SJCRH30 (cell line): ENCODE measurements at regions not wholly inside any gene's neighbourhood (a gene's known extent, or its start where the extent isn't known, plus 50 kb on each side); places are given as distances from the start of the nearest gene placed in this dataset.
A peak's percentile ranks its signal among the peaks of the same experiment; 100 is the strongest.

Source experiments
- DNase-seq, 2 experiments: peaks; one replicate each; pipeline ENCODE4 v3.0.0-alpha.2; 2015 to 2020
- H3K27ac ChIP-seq: fragments of 250-450 bp; sonication (Bioruptor Pico); 2 replicates; pipeline ENCODE4 v1.5.1; 2020; ENCODE audit warnings: mild to moderate bottlenecking, moderate library complexity
- H3K27me3 ChIP-seq: fragments of 250-450 bp; sonication (Bioruptor Pico); 2 replicates; pipeline ENCODE4 v1.5.1; 2020; ENCODE audit warnings: mild to moderate bottlenecking, moderate library complexity
- H3K36me3 ChIP-seq: fragments of 250-450 bp; sonication (Bioruptor Pico); 2 replicates; pipeline ENCODE4 v1.5.1; 2020; ENCODE audit warnings: mild to moderate bottlenecking, moderate library complexity
- H3K4me1 ChIP-seq: fragments of 250-450 bp; sonication (Bioruptor Pico); 2 replicates; pipeline ENCODE4 v1.5.1; 2020; ENCODE audit warnings: mild to moderate bottlenecking, moderate library complexity
- H3K4me3 ChIP-seq: fragments of 250-450 bp; sonication (Bioruptor Pico); 2 replicates; pipeline ENCODE4 v1.5.1; 2020; ENCODE audit warnings: mild to moderate bottlenecking, moderate library complexity
- H3K9me3 ChIP-seq: fragments of 250-450 bp; sonication (Bioruptor Pico); replicated peaks from 2 replicates; pipeline ENCODE4 v1.5.1; 2020; ENCODE audit warnings: mild to moderate bottlenecking, moderate library complexity

DNA sequence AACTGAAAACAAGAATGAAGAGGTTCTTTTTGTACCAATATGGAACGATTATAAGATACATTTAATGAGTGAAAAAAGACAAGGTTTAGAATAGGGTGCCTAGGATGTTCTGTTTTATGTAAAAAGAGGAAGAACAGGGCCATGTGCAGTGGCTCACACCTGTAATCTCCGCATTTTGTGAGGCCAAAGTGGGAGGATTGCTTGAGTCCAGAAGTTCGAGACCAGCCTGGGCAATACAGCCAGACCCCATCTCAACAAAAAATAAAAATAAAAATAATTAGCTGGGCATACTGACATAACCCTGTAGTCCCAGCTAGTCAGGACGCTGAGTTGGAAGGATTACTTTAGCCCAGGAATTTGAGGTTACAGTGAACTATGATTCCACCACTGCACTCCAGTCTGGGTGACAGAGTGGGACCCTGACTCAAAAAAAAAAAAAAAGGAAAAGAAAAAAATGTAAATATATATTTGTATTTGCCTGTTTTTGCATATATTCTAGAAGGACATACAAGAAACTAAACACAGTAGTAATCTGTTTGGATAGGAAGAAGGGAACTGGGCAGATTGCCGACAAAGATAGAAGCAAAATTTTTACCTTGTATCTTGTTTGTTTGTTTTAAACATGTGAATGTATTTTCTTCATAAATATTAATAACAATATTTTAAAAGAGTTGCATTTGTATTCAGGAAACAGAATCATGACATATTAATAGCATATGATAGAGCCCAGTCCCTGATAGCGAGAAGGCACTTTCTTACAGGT is 174.3 kb downstream of the SOX2 start:
- Histone ChIP-seq H3K36me3 (no peaks in the 10 kb centered on the region), H3K9me3 (no peaks in the 10 kb centered on the region), H3K4me1 (no peaks in the 10 kb centered on the region), H3K4me3 (no peak overlapping the region), H3K27me3 (no peaks in the 10 kb centered on the region), H3K27ac (no peak overlapping the region)
- DNase-seq = no peak

DNA sequence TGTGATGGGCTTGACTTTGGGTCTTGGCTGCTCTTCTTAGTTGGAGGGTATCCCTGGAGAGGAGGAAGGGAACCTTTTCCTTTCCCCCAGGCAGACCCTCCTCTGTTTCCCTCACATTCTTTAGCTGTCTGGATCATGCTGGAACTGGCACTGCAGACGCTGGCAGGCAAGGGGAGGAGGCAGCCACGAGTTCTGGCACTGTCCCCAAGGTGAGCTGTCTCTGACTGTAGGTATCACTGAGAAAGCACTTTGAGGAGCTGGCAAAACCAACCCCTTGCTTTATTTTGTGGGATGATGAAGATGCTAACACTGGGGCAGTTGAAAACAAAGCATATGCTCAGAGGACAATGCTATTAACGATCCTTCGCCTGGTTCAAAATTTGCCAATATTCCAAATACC is 175.0 kb downstream of the SOX2 start:
- DNase-seq = no peak
- no peaks in the 10 kb centered on the region for H3K27me3 ChIP-seq
- no peaks in the 10 kb centered on the region for H3K36me3 ChIP-seq
- H3K27ac ChIP-seq = no peak overlapping the region
- no peaks in the 10 kb centered on the region for H3K4me1 ChIP-seq
- H3K4me3 ChIP-seq = no peak overlapping the region
- H3K9me3 ChIP-seq = no peaks in the 10 kb centered on the region

DNA sequence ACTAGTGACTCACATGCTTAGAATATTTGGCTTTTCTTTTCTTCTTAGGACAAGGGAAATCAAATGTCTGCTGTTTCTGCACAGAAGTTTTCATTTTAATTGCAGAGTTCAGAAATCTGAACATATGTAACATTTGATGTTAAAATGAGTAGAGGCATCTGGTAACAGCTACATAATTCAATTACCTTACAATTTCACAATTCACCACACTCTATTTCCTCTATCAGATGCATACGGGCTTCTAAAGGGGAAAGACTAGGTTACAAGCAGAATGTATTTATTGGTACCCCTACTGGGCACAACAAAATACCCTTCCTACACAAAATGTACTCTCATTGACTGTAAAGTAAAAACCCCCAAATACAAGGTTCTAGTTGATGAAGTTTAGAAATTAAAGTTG is 176.0 kb downstream of the SOX2 start:
- Histone ChIP-seq H3K4me3 (no peak overlapping the region), H3K9me3 (no peaks in the 10 kb centered on the region), H3K27me3 (no peaks in the 10 kb centered on the region), H3K4me1 (no peaks in the 10 kb centered on the region), H3K27ac (no peak overlapping the region), H3K36me3 (no peaks in the 10 kb centered on the region)
- no peak for DNase-seq

DNA sequence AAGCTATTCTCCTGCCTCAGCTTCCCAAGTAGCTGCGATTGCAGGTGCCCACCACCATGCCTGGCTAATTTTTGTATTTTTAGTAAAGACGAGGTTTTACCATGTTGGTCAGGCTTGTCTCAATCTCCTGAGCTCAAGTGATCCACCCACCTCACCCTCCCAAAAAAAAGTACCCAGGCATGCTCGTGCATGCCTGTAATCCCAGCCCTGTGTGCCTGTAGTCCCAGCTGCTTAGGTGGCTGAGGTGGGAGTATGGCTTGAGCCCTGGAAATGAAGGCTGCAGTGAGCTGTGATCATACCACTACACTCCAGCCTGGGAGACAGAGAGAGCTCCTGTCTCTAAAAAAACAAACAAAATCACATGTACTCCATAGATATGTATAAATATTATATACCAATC is 176.5 kb downstream of the SOX2 start:
- Histone ChIP-seq H3K36me3 (no peaks in the 10 kb centered on the region), H3K27me3 (no peaks in the 10 kb centered on the region), H3K4me3 (no peak overlapping the region), H3K4me1 (no peaks in the 10 kb centered on the region), H3K27ac (no peak overlapping the region), H3K9me3 (no peaks in the 10 kb centered on the region)
- DNase-seq = no peak

DNA sequence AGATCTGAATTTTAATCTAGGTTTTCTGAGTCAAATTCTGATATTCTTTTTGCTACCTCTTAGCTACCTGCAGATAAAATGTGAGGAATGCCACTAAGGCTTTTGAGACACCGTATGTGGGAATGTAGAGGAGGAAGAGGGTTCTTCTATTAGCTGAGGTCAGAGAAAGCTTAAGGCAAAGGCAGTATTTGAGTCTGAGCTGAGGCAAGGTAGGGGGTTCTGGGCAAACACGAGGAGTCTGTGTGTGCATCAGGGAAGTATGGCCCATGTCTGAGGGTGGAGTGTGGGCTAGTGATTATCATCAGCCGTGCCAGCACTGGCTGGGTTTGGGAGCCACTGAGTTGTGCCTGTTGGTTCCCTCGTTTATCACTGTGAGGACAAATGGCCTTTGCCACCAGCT is 181.1 kb downstream of the SOX2 start:
- H3K4me3 ChIP-seq = no peak overlapping the region
- H3K36me3 ChIP-seq = no peaks in the 10 kb centered on the region
- no peaks in the 10 kb centered on the region for H3K9me3 ChIP-seq
- DNase-seq = no peak
- no peak overlapping the region for H3K27ac ChIP-seq
- no peaks in the 10 kb centered on the region for H3K4me1 ChIP-seq
- H3K27me3 ChIP-seq = no peaks in the 10 kb centered on the region

DNA sequence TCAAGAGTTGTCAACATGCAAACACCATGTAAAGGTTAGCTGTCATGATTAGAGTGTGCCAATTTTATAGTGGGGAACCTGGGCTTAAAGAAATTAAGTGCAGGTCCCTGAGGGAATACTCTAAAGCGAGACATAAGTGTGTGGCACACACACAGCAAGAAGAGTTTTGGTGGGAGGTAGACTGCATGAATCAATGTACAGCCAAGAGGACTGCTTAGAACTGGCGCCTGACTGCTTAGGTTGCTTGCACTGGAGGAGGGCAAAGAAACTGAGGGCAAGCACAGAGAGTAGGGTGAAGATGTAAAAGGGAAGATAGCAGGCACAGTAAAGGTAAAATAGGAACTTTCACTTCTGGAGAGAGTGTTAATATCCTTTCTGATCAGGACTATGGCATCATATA is 184.9 kb downstream of the SOX2 start:
- Histone ChIP-seq H3K36me3 (no peaks in the 10 kb centered on the region), H3K4me1 (no peaks in the 10 kb centered on the region), H3K27me3 (no peaks in the 10 kb centered on the region), H3K4me3 (no peak overlapping the region), H3K9me3 (no peaks in the 10 kb centered on the region), H3K27ac (no peak overlapping the region)
- no peak for DNase-seq

DNA sequence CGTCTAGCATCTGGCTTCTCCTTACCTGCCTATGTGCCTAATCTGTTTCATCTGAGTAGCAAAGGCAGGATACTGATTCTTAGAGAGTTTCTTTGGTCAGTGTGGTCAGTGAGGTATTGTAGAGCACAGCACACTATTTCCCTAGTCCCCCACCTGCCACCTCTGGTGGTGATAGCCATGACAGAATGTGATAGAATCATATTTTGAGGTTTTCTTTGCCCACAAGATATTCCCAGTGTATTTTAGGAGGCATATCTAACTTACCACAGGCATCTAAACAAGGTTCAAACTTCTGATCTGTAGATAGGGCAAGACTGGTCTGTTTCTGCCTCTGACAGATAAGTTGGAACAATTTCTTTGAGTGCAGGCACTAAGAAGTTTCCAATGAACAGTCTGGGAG is 188.0 kb downstream of the SOX2 start:
- Histone ChIP-seq H3K4me3 (no peak overlapping the region), H3K4me1 (no peaks in the 10 kb centered on the region), H3K9me3 (no peaks in the 10 kb centered on the region), H3K27me3 (no peaks in the 10 kb centered on the region), H3K27ac (no peak overlapping the region), H3K36me3 (no peaks in the 10 kb centered on the region)
- peak; percentile 14 to 28 for DNase-seq

DNA sequence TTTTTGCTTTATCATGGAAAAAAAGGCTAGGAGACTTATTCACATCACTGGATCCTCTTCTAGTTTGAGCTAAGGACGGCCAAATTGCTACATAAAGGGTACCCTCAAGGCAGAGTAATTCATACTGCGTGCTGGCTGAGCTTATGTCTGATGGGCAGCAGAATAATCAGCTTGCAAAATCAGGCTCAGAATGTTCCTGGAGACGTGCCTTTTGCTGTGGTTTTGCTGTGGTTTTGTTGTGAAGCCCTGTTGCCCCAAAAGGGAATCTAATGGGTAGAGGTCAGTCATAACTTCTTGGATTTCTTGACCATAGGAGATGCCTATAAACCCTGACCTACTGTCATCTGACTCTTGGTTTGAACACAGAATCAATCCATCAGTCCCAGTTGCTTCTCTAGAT is 189.9 kb downstream of the SOX2 start:
- Histone ChIP-seq H3K9me3 (no peaks in the 10 kb centered on the region), H3K36me3 (no peaks in the 10 kb centered on the region), H3K4me3 (no peak overlapping the region), H3K4me1 (no peaks in the 10 kb centered on the region), H3K27ac (no peak overlapping the region), H3K27me3 (no peaks in the 10 kb centered on the region)
- DNase-seq = no peak

DNA sequence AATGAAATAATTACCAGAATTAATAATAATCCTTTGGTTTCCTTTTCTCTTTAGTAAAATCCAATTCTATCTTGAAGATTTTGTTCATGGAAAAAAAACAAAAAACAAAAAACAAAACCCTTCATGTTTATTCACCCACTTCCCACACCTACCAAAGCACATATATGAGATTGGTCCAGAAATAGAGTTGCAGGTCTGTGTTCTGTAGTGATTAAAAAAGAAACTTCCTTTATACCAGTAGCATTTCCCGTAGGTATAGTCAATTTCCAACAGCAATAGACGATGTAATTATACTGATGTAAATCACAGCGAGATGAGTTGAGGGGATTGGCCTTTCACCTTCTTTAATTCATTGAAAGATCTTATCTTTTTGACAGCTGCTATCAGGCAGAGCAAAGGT is 194.6 kb downstream of the SOX2 start:
- H3K27ac ChIP-seq = no peak overlapping the region

DNA sequence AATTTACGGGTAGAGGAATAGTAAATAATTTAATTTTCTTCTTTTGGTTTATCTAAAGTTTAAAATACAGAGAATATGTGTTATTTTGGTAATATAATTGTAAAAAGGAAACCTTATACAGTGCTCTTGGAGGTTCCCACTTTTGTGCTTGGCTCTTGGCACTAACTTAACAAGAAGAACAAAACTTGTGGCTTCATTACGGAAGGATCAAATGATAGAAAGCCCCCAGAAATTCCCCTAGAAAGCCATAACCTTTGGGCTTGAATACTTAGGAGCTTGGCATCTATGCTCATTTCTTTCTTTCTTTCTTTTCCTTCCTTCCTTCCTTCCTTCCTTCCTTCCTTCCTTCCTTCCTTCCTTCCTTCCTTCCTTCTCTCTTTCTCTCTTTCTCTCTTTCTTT is 197.5 kb downstream of the SOX2 start:
- Histone ChIP-seq H3K27ac (no peak overlapping the region), H3K36me3 (no peaks in the 10 kb centered on the region)

More for the DNA sequence above, 194.6 kb downstream of the SOX2 start:
- no peak overlapping the region for H3K4me3 ChIP-seq
- no peaks in the 10 kb centered on the region for H3K4me1 ChIP-seq
- H3K9me3 ChIP-seq = no peaks in the 10 kb centered on the region
- DNase-seq = no peak
- H3K36me3 ChIP-seq = no peaks in the 10 kb centered on the region
- H3K27me3 ChIP-seq = no peaks in the 10 kb centered on the region

DNA sequence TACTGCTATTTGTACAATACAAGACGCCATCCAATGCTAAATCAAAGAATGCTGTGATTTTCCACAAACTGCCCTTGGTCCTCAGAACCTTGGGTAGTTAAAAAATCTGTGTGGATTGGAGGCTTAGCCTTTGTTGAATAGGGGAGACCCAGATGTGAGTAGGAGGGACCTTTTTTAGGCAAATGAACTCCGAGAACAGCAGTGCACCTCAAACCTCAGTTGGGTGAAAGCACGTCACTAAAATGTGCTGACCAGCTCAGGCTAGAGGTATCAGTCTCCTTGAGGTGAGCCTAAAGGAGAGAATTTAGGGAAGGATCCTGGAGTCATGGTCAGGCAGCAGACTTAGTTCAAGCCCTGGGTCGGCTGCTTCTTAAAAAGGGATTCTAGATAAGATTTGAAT is 200.7 kb downstream of the SOX2 start:
- DNase-seq = no peak
- H3K9me3 ChIP-seq = no peaks in the 10 kb centered on the region
- no peak overlapping the region for H3K4me3 ChIP-seq
- H3K36me3 ChIP-seq = no peaks in the 10 kb centered on the region
- H3K27ac ChIP-seq = no peak overlapping the region
- no peaks in the 10 kb centered on the region for H3K4me1 ChIP-seq
- H3K27me3 ChIP-seq = no peaks in the 10 kb centered on the region

More for the DNA sequence above, 197.5 kb downstream of the SOX2 start:
- Histone ChIP-seq H3K4me3 (no peak overlapping the region), H3K4me1 (no peaks in the 10 kb centered on the region), H3K9me3 (no peaks in the 10 kb centered on the region), H3K27me3 (no peaks in the 10 kb centered on the region)
- no peak for DNase-seq

DNA sequence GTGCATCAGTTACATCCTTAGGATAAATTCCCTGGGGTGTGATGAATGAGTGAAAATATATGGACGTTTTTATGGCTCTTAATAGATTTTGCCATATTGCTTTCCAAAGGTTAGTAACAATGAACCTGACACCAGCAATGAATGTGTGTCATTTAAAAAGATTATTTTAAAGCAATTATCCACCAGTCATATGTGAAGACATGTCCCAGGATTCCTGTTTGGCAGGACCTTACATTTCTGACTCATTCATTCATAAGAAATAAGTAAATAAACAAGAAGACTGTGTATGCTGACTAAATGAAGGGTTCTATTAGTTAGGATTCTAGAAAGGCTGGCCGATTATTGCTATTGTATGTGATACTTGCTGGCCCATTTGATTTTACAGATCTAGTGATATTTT is 201.5 kb downstream of the SOX2 start:
- Histone ChIP-seq H3K4me1 (no peaks in the 10 kb centered on the region), H3K4me3 (no peak overlapping the region), H3K27me3 (no peaks in the 10 kb centered on the region), H3K27ac (no peak overlapping the region), H3K36me3 (no peaks in the 10 kb centered on the region), H3K9me3 (no peaks in the 10 kb centered on the region)
- no peak for DNase-seq

DNA sequence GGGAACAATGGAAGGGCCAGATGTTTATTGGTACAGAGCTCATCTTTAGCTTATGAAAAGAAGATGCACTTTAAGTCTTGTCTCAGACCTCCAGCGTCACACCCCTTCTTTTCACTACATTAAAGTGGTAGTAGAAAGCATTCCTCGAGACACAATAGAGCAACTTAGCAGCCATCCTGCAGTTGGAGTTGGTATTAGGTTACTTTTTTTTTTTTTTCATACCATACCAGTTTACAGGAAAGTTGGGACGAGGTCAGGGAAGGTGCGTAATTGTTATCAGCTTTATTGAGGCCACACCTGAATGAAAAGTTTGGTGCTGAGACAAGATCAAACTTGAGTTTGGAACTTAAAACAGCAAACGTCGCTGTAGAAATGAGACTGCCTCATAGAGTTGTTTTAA is 203.8 kb downstream of the SOX2 start:
- Histone ChIP-seq H3K4me1 (no peaks in the 10 kb centered on the region), H3K36me3 (no peaks in the 10 kb centered on the region), H3K9me3 (no peaks in the 10 kb centered on the region), H3K27ac (no peak overlapping the region), H3K4me3 (no peak overlapping the region), H3K27me3 (no peaks in the 10 kb centered on the region)
- DNase-seq = no peak

DNA sequence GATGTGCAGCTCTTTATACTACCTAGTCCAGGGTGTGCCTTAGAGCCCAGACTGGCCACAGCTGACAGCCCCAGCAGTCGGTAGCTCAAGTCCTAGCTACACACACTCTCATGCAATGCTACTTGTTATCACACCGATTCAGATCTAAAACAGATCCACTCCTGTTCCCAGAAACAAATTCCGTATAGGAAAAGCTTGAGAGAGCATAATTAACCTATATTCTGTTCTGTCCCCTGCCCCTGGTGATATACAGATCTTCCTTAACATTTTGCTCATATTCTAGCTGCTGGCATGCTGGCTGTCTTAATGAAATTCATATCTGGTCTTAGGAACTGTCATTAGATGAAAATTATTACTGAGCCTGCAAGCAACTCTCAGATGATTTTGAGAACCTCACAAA is 204.3 kb downstream of the SOX2 start:
- Histone ChIP-seq H3K4me1 (no peaks in the 10 kb centered on the region), H3K27me3 (no peaks in the 10 kb centered on the region)

DNA sequence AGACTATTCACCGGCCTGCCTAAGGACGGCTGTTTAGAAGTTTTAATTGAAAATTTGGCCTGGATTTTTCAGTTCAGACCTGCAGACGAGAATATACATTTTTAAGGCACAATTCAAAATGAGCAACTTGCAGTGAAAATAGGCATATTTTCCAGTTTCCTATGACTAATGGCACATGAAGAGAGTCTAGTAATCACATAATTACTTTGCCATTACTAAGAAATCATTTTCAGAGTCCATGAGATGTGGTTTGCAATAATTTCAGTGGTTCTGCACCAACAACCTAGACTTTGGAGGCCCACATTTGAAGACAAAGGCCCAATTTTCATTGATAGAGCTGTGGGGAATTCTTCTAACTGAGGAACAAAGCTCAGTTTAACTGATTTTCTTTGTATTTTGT is 205.3 kb downstream of the SOX2 start:
- H3K4me3 ChIP-seq = no peak overlapping the region
- no peaks in the 10 kb centered on the region for H3K4me1 ChIP-seq
- no peaks in the 10 kb centered on the region for H3K27me3 ChIP-seq
- no peaks in the 10 kb centered on the region for H3K9me3 ChIP-seq
- H3K36me3 ChIP-seq = no peaks in the 10 kb centered on the region
- no peak overlapping the region for H3K27ac ChIP-seq
- DNase-seq = no peak

More for the DNA sequence above, 204.3 kb downstream of the SOX2 start:
- Histone ChIP-seq H3K4me3 (no peak overlapping the region), H3K36me3 (no peaks in the 10 kb centered on the region), H3K27ac (no peak overlapping the region), H3K9me3 (no peaks in the 10 kb centered on the region)
- DNase-seq = no peak

DNA sequence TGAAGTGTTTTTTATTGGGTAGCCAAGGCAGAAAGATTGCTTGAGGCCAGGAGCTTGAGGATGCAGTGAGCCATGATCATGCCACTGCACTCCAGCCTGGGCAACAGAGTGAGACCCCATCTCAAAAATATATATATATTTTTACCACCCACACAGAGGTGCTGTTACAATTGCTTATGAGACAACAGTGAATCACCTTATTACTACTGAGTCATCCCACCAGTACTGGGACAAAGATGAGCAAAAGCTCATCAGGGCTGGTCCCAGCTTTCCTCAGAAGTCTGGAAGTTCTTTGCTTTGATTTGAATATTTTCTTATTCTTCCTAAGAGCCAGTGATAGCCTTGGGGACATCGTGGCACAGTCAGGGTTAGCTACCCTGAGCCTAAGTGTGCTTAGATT is 207.7 kb downstream of the SOX2 start:
- Histone ChIP-seq H3K27me3 (no peaks in the 10 kb centered on the region), H3K4me1 (no peaks in the 10 kb centered on the region), H3K9me3 (no peaks in the 10 kb centered on the region), H3K4me3 (no peak overlapping the region), H3K27ac (no peak overlapping the region), H3K36me3 (no peaks in the 10 kb centered on the region)
- no peak for DNase-seq
